Gastroesophageal sphincter (tissue), 4 donors: ENCODE measurements at regions not wholly inside any gene's neighbourhood (a gene's known extent, or its start where the extent isn't known, plus 50 kb on each side); places are given as distances from the start of the nearest gene placed in this dataset.

Experiments used
- ATAC-seq: fragments of 150-250 bp; one replicate; pipeline ENCODE4 v1.9.1; 2016; ENCODE audit warnings: mild to moderate bottlenecking, moderate library complexity
- H3K27ac ChIP-seq, 4 donors: fragments of 200-600 bp; sonication (generic) in 3 of 4; 1 replicate in 3 of 4; 2 replicates in 1 of 4; pipeline ENCODE4 v1.5.1; 2016 to 2019
- H3K27me3 ChIP-seq: fragments of 200-600 bp; sonication (generic); one replicate; pipeline ENCODE4 v1.5.1; 2019
- H3K36me3 ChIP-seq, 2 donors: fragments of 200-600 bp; sonication (generic); one replicate each; pipeline ENCODE4 v1.5.1; 2019; ENCODE audit warnings: control low read depth in 1 of 2
- H3K4me1 ChIP-seq, 3 donors: fragments of 200-600 bp; sonication (generic); 1 replicate in 2 of 3; 2 replicates in 1 of 3; pipeline ENCODE4 v1.5.1; 2016 to 2019; ENCODE audit warnings: control low read depth in 2 of 3
- H3K4me3 ChIP-seq, 2 donors: fragments of 200-600 bp; sonication (generic); one replicate each; pipeline ENCODE4 v1.5.1; 2019; ENCODE audit warnings: mild to moderate bottlenecking in 1 of 2, moderate library complexity in 1 of 2
- H3K9me3 ChIP-seq, 3 donors: fragments of 200-600 bp; sonication (generic); one replicate each; pipeline ENCODE4 v1.5.1; 2017 to 2019; ENCODE audit warnings: control low read depth in 2 of 3
- CTCF ChIP-seq, 4 experiments: fragments of 200-600 bp in 2 of 4; fragments of 450-650 bp in 2 of 4; sonication (generic) in 1 of 4; IDR thresholded peaks; one replicate each; pipeline ENCODE4 v1.5.1; 2017 to 2019; ENCODE audit warnings: antibody characterized with exemption in 4 of 4, mild to moderate bottlenecking in 2 of 4, moderate library complexity in 2 of 4
- EP300 ChIP-seq: sonication (generic); formaldehyde crosslinking; IDR thresholded peaks from one replicate; pipeline ENCODE4 v1.6.1; 2017; ENCODE audit warnings: antibody characterized with exemption, mild to moderate bottlenecking
- POLR2A ChIP-seq, 2 donors: fragments of 450-650 bp; IDR thresholded peaks; one replicate each; pipeline ENCODE4 v1.6.1; 2017; ENCODE audit warnings: antibody characterized with exemption in 2 of 2, mild to moderate bottlenecking in 2 of 2, moderate library complexity in 1 of 2
- POLR2AphosphoS5 ChIP-seq: sonication (generic); formaldehyde crosslinking; IDR thresholded peaks from one replicate; pipeline ENCODE4 v1.6.1; 2017; ENCODE audit warnings: antibody characterized with exemption
- WGBS, 2 donors: methylation state at CpG; one replicate each; pipeline ENCODE4 v1.1.5; 2018; ENCODE audit warnings: low coverage in 1 of 2; 5-methylcytosine and 5-hydroxymethylcytosine counted together

- Histone ChIP-seq H3K4me3 (no peak overlapping the region), H3K27ac (no peak overlapping the region), H3K27me3 (no peaks in the 10 kb centered on the region), H3K9me3 (no peaks in the 10 kb centered on the region), H3K36me3 (no peaks in the 10 kb centered on the region), H3K4me1 (no peaks in the 10 kb centered on the region)
- WGBS, 2 donors: 40 to 82% methylated on average over 1 of the region's 1 CpG
- TF ChIP-seq EP300: no peak
- TF ChIP-seq CTCF (IDR thresholded peaks at IDR 0.05): no peak
- TF ChIP-seq POLR2AphosphoS5: no peak
- TF ChIP-seq POLR2A (IDR thresholded peaks at IDR 0.05): no peak
- no peak for ATAC-seq
These were observed 292.5 kb downstream of the ETAA1 start for GRCh38 chr2:67689651-67690050.

- Histone ChIP-seq H3K36me3 (no peaks in the 10 kb centered on the region), H3K9me3 (no peaks in the 10 kb centered on the region), H3K27me3 (no peaks in the 10 kb centered on the region), H3K27ac (no peak overlapping the region), H3K4me3 (no peak overlapping the region), H3K4me1 (no peaks in the 10 kb centered on the region)
- ATAC-seq: no peak
- 44 to 59% methylated on average over 8 to 9 of the region's 10 CpGs for WGBS, 2 donors
- TF ChIP-seq EP300: no peak
- TF ChIP-seq CTCF (IDR thresholded peaks at IDR 0.05): no peak
- TF ChIP-seq POLR2A (IDR thresholded peaks at IDR 0.05): no peak
- no peak for TF ChIP-seq POLR2AphosphoS5
These were observed 297.3 kb downstream of the ETAA1 start for GRCh38 chr2:67694445-67694844.

- no peak for TF ChIP-seq EP300
- no peak for TF ChIP-seq POLR2A (IDR thresholded peaks at IDR 0.05)
- no peak for TF ChIP-seq CTCF (IDR thresholded peaks at IDR 0.05)
- no peak for TF ChIP-seq POLR2AphosphoS5
- H3K27ac ChIP-seq: no peak overlapping the region
- no peaks in the 10 kb centered on the region for H3K27me3 ChIP-seq
- 86 to 98% methylated on average over 4 of the region's 4 CpGs for WGBS, 2 donors
- no peak overlapping the region for H3K4me3 ChIP-seq
- H3K9me3 ChIP-seq: no peaks in the 10 kb centered on the region
- no peaks in the 10 kb centered on the region for H3K36me3 ChIP-seq
- no peak for ATAC-seq
- H3K4me1 ChIP-seq: no peaks in the 10 kb centered on the region
These were observed 303.9 kb downstream of the ETAA1 start for GRCh38 chr2:67701011-67701410.

GRCh38 chr2:67702284-67702683 lies 305.2 kb downstream of the ETAA1 start:
- Histone ChIP-seq H3K4me3 (no peak overlapping the region), H3K27me3 (no peaks in the 10 kb centered on the region), H3K4me1 (no peaks in the 10 kb centered on the region), H3K36me3 (no peaks in the 10 kb centered on the region), H3K27ac (no peak overlapping the region), H3K9me3 (no peaks in the 10 kb centered on the region)
- WGBS, 2 donors: 85% methylated on average over 3 to 4 of the region's 4 CpGs
- ATAC-seq: no peak
- no peak for TF ChIP-seq CTCF (IDR thresholded peaks at IDR 0.05)
- no peak for TF ChIP-seq POLR2A (IDR thresholded peaks at IDR 0.05)
- no peak for TF ChIP-seq POLR2AphosphoS5
- TF ChIP-seq EP300: no peak

GRCh38 chr2:67702937-67703336 lies 305.8 kb downstream of the ETAA1 start:
- no peak overlapping the region for H3K4me3 ChIP-seq
- H3K36me3 ChIP-seq: no peaks in the 10 kb centered on the region
- no peaks in the 10 kb centered on the region for H3K4me1 ChIP-seq
- H3K27me3 ChIP-seq: no peaks in the 10 kb centered on the region
- no peak for ATAC-seq
- 71% methylated on average over 1 of the region's 1 CpG; no CpG with 5 or more reads in 1 of the 2 donors for WGBS, 2 donors
- H3K9me3 ChIP-seq: no peaks in the 10 kb centered on the region
- TF ChIP-seq CTCF (IDR thresholded peaks at IDR 0.05) (no peak), EP300 (no peak), POLR2AphosphoS5 (no peak), POLR2A (IDR thresholded peaks at IDR 0.05) (no peak)
- H3K27ac ChIP-seq: no peak overlapping the region
